CD14-positive monocyte (primary cell): ENCODE measurements at regions not wholly inside any gene's neighbourhood (a gene's known extent, or its start where the extent isn't known, plus 50 kb on each side); places are given as distances from the start of the nearest gene placed in this dataset.

ENCODE experiments used
- DNase-seq, 3 donors: peaks; one replicate each; pipeline ENCODE4 v3.0.0-alpha.2; 2011 to 2022
- H2AFZ ChIP-seq: 2 replicates; pipeline ENCODE4 v1.6.0; 2012; ENCODE audit warnings: mild to moderate bottlenecking, low read depth, low read length, inconsistent platforms; ENCODE audit not compliant: insufficient read depth, poor library complexity, severe bottlenecking
- H3K27ac ChIP-seq, 2 donors: 1 replicate in 1 of 2; 2 replicates in 1 of 2; pipeline ENCODE4 v1.5.1; 2012 to 2013; ENCODE audit warnings: low read length in 2 of 2, control low read depth in 1 of 2, inconsistent platforms in 1 of 2, low read depth in 1 of 2, mild to moderate bottlenecking in 1 of 2
- H3K27me3 ChIP-seq, 2 donors: one replicate each; pipeline versions ENCODE4 v1.6.0 to v1.6.1; 2011 to 2013; ENCODE audit warnings: low read length in 2 of 2; ENCODE audit not compliant: control insufficient read depth in 2 of 2, insufficient read depth in 2 of 2
- H3K36me3 ChIP-seq, 2 donors: replicated peaks in 1 of 2; 1 replicate in 1 of 2; 2 replicates in 1 of 2; pipeline versions ENCODE4 v1.5.1 to v1.6.1; 2012 to 2013; ENCODE audit warnings: low read length in 2 of 2, control low read depth in 1 of 2, inconsistent platforms in 1 of 2, mild to moderate bottlenecking in 1 of 2; ENCODE audit not compliant: insufficient read depth in 2 of 2, control insufficient read depth in 1 of 2
- H3K4me1 ChIP-seq, 2 donors: 1 replicate in 1 of 2; 2 replicates in 1 of 2; pipeline versions ENCODE4 v1.5.1 to v1.6.1; 2012 to 2013; ENCODE audit warnings: low read length in 2 of 2, control low read depth in 1 of 2, inconsistent platforms in 1 of 2, mild to moderate bottlenecking in 1 of 2, moderate library complexity in 1 of 2; ENCODE audit not compliant: insufficient read depth in 2 of 2, control insufficient read depth in 1 of 2
- H3K4me2 ChIP-seq: replicated peaks from 2 replicates; pipeline ENCODE3; 2012; ENCODE audit warnings: low read length, moderate library complexity, mild to moderate bottlenecking; ENCODE audit not compliant: poor library complexity, severe bottlenecking; ENCODE audit errors: extremely low read depth
- H3K4me3 ChIP-seq, 3 experiments: fragments of 200-600 bp in 1 of 3; sonication (generic) in 1 of 3; replicated peaks in 1 of 3; 1 replicate in 2 of 3; 2 replicates in 1 of 3; pipeline ENCODE4 v1.5.1; 2011 to 2013; ENCODE audit warnings: low read length in 3 of 3, mild to moderate bottlenecking in 3 of 3, control low read depth in 2 of 3, low read depth in 2 of 3, inconsistent platforms in 1 of 3, moderate library complexity in 1 of 3
- H3K79me2 ChIP-seq: 2 replicates; pipeline ENCODE4 v1.6.0; 2012; ENCODE audit warnings: mild to moderate bottlenecking, control low read depth, inconsistent platforms, low read length, moderate library complexity; ENCODE audit not compliant: insufficient read depth
- H3K9ac ChIP-seq: 2 replicates; pipeline ENCODE4 v1.6.0; 2017; ENCODE audit warnings: low read length, mild to moderate bottlenecking; ENCODE audit not compliant: insufficient read depth, poor library complexity, severe bottlenecking
- H3K9me3 ChIP-seq, 2 donors: replicated peaks in 1 of 2; 1 replicate in 1 of 2; 2 replicates in 1 of 2; pipeline versions ENCODE4 v1.5.1 to v1.6.1; 2012 to 2013; ENCODE audit warnings: low read length in 2 of 2, control low read depth in 1 of 2; ENCODE audit not compliant: control insufficient read depth in 1 of 2, insufficient read depth in 1 of 2
- H4K20me1 ChIP-seq: 2 replicates; pipeline ENCODE4 v1.6.0; 2012; ENCODE audit warnings: mild to moderate bottlenecking, low read length, control low read depth, moderate library complexity; ENCODE audit not compliant: insufficient read depth
- H3K27ac Mint-ChIP-seq, 7 donors: one replicate each; pipeline ENCODE4 v1.8.0; 2020; ENCODE audit warnings: mild to moderate bottlenecking in 7 of 7, mixed read lengths in 7 of 7, moderate library complexity in 6 of 7, inconsistent platforms in 2 of 7
- H3K27me3 Mint-ChIP-seq, 3 donors: one replicate each; pipeline ENCODE4 v1.8.0; 2021 to 2022; ENCODE audit warnings: low read depth in 3 of 3, mild to moderate bottlenecking in 3 of 3, mixed read lengths in 3 of 3, moderate library complexity in 3 of 3, inconsistent platforms in 1 of 3
- H3K36me3 Mint-ChIP-seq, 2 donors: one replicate each; pipeline ENCODE4 v1.8.0; 2020; ENCODE audit warnings: mixed read lengths in 2 of 2, inconsistent platforms in 1 of 2, mild to moderate bottlenecking in 1 of 2
- H3K4me1 Mint-ChIP-seq: one replicate; pipeline ENCODE4 v1.8.0; 2020; ENCODE audit warnings: mild to moderate bottlenecking, mixed read lengths
- H3K4me3 Mint-ChIP-seq, 2 donors: one replicate each; pipeline ENCODE4 v1.8.0; 2020; ENCODE audit warnings: mild to moderate bottlenecking in 2 of 2, mixed read lengths in 2 of 2, moderate library complexity in 1 of 2
- H3K9me3 Mint-ChIP-seq, 7 donors: one replicate each; pipeline ENCODE4 v1.8.0; 2020 to 2022; ENCODE audit warnings: mixed read lengths in 7 of 7, mild to moderate bottlenecking in 6 of 7, moderate library complexity in 6 of 7, inconsistent platforms in 2 of 7
- CTCF ChIP-seq: fragments of 200-600 bp; IDR thresholded peaks from one replicate; pipeline ENCODE4 v1.8.0; 2022; ENCODE audit warnings: antibody characterized with exemption, mild to moderate bottlenecking
- WGBS: methylation state at CpG from one replicate; pipeline ENCODE4 v1.1.5; 2013; ENCODE audit warnings: missing lambda C conversion rate; ENCODE audit not compliant: insufficient coverage; 5-methylcytosine and 5-hydroxymethylcytosine counted together
- intact Hi-C, 2 donors: fragments of 100-400 bp; cut with micrococcal nuclease; formaldehyde crosslinking; loops; one replicate each; pipeline versions ENCODE4 v1.15.0 to v1.15.1; 2023

GRCh38 chr7:116443101-116443523 lies 56.4 kb upstream of the CAV2 start:
- WGBS: no CpG with 5 or more reads among the region's 1 CpG
- H3K4me3 ChIP-seq: no peak overlapping the region
- H3K27me3 ChIP-seq: no peaks in the 10 kb centered on the region
- no peaks in the 10 kb centered on the region for H3K4me1 ChIP-seq
- H3K9ac ChIP-seq: no peak overlapping the region
- DNase-seq: no peak
- no peak overlapping the region for H3K27ac Mint-ChIP-seq
- H3K79me2 ChIP-seq: no peaks in the 10 kb centered on the region
- no peak overlapping the region for H3K27ac ChIP-seq
- no peaks in the 10 kb centered on the region for H3K9me3 Mint-ChIP-seq
- no peaks in the 10 kb centered on the region for H3K36me3 ChIP-seq
- no peaks in the 10 kb centered on the region for H3K27me3 Mint-ChIP-seq
- no peaks in the 10 kb centered on the region for H3K36me3 Mint-ChIP-seq
- no peak overlapping the region for H2AFZ ChIP-seq
- intact Hi-C loops: no loop called here
- no peak overlapping the region for H3K4me3 Mint-ChIP-seq
- TF ChIP-seq CTCF: no peak
- H3K9me3 ChIP-seq: no peaks in the 10 kb centered on the region
- H3K4me1 Mint-ChIP-seq: no peaks in the 10 kb centered on the region
- no peaks in the 10 kb centered on the region for H4K20me1 ChIP-seq
- no peak overlapping the region for H3K4me2 ChIP-seq

GRCh38 chr7:116443646-116444045 lies 55.9 kb upstream of the CAV2 start:
- H3K27ac Mint-ChIP-seq: no peak overlapping the region
- Histone ChIP-seq H3K4me2 (no peak overlapping the region), H2AFZ (no peak overlapping the region), H3K27me3 (no peaks in the 10 kb centered on the region), H3K79me2 (no peaks in the 10 kb centered on the region), H4K20me1 (no peaks in the 10 kb centered on the region), H3K27ac (no peak overlapping the region), H3K4me3 (no peak overlapping the region), H3K9ac (no peak overlapping the region), H3K4me1 (no peaks in the 10 kb centered on the region), H3K9me3 (no peaks in the 10 kb centered on the region), H3K36me3 (no peaks in the 10 kb centered on the region)
- no peaks in the 10 kb centered on the region for H3K4me1 Mint-ChIP-seq
- intact Hi-C loops: no loop called here
- no peaks in the 10 kb centered on the region for H3K36me3 Mint-ChIP-seq
- no peak for DNase-seq
- no peaks in the 10 kb centered on the region for H3K9me3 Mint-ChIP-seq
- no peak overlapping the region for H3K4me3 Mint-ChIP-seq
- WGBS: no CpG with 5 or more reads among the region's 3 CpGs
- no peak for TF ChIP-seq CTCF
- H3K27me3 Mint-ChIP-seq: no peaks in the 10 kb centered on the region
